OCI-LY7 (cell line): ENCODE measurements at regions not wholly inside any gene's neighbourhood (a gene's known extent, or its start where the extent isn't known, plus 50 kb on each side); places are given as distances from the start of the nearest gene placed in this dataset.

Experiments used
- CTCF ChIP-seq: fragments of 200-600 bp; sonication (generic); conservative IDR thresholded peaks from 2 replicates; pipeline ENCODE4 v1.5.1; 2014; ENCODE audit warnings: mild to moderate bottlenecking, antibody characterized with exemption, low read length, moderate library complexity, mixed read lengths
- EZH2phosphoT487 ChIP-seq: fragments of 200-600 bp; sonication (generic); IDR thresholded peaks from 2 replicates; pipeline ENCODE4 v1.6.1; 2018; ENCODE audit warnings: low read depth, borderline replicate concordance, mild to moderate bottlenecking, mixed run types, antibody characterized with exemption, low read length, moderate library complexity, mixed read lengths

- TF ChIP-seq CTCF, result no peak
- TF ChIP-seq EZH2phosphoT487, result no peak
Measured at GRCh38 chrX:38974542-38974941, 173.3 kb downstream of the MID1IP1 start.
